ENCODE measurements at regions not wholly inside any gene's neighbourhood (a gene's known extent, or its start where the extent isn't known, plus 50 kb on each side); places are given as distances from the start of the nearest gene placed in this dataset.
"Not testable (repeated sequence)": the region's sequence is repeated elsewhere in the genome, so short reads cannot be mapped to it uniquely, and the experiment has no call there.

DNA sequence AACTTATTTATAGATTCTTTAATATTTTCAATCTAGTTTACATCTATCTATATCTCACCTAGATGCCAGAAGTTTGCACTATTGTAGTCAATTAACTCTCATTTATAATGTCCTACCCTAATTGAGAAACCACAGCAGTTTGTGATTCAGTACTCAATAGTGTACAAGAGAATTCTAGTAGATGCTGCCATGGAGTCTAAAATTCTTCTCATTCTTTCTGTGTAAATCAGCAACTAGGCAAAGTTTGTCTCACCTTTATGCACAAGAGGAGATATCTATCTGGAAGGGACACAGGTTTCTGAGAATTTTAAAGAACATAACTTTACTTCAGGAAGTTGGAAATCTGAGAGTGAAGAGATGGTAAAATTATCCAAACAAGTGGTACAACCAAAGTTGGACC, 173.0 kb upstream of the FBXL7 start:
- Mint-ChIP-seq H3K4me3 (no peak overlapping the region), H3K9me3 (no peaks in the 10 kb centered on the region), H3K4me1 (no peaks in the 10 kb centered on the region), H3K27ac (no peak overlapping the region), H3K27me3 (no peaks in the 10 kb centered on the region)
- DNase-seq (no peak), ATAC-seq (no peak)

DNA sequence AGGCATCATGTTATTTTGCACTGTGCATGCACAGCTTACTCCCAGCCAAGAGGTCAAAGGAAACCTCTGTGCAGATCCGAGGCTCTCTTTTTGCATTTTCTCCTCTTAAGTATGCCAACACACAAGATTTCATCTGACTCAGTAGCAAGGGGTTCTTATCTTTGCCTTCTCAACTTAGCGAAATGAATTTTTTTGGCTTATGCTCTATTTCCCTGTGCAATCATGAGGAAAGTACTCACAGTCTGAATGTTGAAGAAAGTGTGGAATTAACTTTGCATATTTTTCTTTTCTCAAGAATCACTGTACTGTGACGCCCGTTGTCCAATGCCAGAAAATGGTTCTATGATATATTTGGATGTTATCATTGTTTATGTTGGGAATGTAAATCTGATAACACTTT, 173.5 kb upstream of the FBXL7 start:
- DNase-seq (no peak), ATAC-seq (no peak)
- Mint-ChIP-seq H3K4me3 (no peak overlapping the region), H3K27me3 (no peaks in the 10 kb centered on the region), H3K9me3 (no peaks in the 10 kb centered on the region), H3K27ac (no peak overlapping the region), H3K4me1 (no peaks in the 10 kb centered on the region)

DNA sequence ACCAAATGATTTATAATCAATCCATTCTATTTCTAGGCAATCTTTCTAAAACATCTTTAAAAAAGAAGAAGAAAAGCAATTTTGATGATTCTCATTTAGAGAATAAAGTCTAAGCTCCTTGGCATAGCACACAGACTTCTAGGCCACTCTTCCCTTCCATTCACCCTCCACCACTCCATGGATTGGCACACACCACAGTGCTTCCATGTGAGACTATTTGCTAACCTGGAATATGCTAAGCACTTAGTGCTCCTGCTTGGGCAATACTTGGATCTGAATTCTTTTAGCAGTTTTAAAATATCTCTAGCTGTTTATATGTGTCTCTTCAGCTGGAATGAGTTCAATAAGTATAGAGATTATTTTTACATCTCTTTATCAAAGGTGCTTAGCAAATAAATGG, 177.6 kb upstream of the FBXL7 start:
- H3K4me1 Mint-ChIP-seq: no peaks in the 10 kb centered on the region
- H3K27ac Mint-ChIP-seq: no peak overlapping the region
- ATAC-seq (no peak), DNase-seq (no peak)
- H3K27me3 Mint-ChIP-seq: no peaks in the 10 kb centered on the region
- no peaks in the 10 kb centered on the region for H3K9me3 Mint-ChIP-seq
- no peak overlapping the region for H3K4me3 Mint-ChIP-seq

DNA sequence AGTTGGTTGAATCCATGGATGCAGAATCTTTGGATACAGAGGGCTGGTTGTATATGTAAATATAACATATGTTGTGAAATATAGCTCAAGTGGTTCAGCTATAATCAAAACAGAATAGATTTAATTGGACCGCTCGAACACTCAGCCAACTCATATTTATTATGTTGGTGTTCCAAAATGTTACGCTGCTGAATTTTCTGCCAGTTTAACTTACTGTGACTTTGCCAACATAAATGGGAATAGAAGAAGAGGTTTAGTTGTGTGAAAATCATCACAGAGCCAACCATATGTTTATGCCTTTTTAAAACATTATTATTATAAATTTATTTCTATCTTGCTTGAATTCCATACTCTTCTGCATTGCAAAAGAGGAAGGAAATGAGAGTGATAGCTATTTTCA, 178.2 kb upstream of the FBXL7 start:
- H3K27me3 Mint-ChIP-seq: no peaks in the 10 kb centered on the region
- peaks cover 0 to 2% of the 10 kb centered on the region in 2 donors for H3K9me3 Mint-ChIP-seq
- no peak overlapping the region for H3K4me3 Mint-ChIP-seq
- no peak overlapping the region for H3K27ac Mint-ChIP-seq
- DNase-seq (no peak), ATAC-seq (no peak)
- H3K4me1 Mint-ChIP-seq: no peaks in the 10 kb centered on the region

DNA sequence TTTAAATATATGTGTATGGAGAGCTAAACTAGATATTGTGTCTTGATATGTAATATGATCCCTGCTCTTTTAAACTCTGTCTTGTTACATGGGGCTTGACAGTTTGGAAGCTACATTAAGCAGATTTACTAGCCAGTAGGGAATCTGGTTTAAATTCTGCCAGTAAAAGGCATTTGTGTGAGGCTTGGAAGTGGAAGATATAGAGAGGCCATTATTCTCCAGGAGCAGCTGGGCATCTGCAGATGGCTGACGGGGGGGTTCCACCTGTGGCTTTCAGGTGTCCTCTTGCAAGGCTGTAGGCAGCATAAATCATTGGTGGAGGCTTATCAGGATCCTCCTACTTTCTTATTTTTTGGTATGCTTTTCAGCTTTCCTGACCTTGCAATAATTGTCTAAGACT, 179.1 kb upstream of the FBXL7 start:
- DNase-seq: no peak

DNA sequence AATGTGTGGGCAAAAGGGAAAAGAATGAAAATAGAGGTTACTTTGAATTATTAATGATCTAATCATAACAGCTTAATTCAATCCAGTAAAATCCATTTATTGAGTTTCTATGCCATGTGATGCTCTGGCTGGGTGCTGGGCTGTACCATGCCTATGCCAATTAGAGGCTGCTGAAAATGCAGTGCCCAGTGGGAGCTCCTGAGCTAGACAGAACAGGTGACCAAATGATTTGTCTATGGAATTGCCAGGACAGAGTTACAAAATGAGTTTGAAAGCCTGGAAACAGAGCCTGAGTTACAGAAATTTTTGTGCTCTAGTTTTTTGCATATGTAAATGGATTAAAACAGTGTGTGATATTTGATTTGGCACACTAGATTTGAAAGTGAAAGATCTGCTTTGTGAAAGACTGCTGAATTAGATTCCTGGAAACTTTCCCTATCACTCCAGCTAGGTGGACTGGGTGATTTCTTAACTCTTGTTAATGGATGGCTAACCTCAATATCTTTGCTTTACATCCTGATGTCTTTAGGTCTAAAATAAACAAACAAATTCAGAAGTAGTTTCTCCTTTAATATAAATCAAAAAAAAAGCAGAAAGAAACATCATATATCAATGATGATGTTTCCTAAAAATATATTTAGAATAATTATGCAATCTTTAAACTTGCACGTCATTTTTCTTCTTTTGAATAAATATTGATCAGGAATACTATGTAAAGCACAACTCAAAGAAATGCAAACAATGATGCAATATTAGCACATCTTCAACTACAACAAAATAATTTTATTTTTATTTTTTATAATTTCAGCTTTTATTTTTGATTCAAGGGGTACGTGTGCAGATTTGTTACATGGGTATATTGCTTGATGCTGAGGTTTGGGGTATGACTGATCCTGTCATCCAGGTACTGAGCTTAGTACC, 194.8 kb upstream of the FBXL7 start:
- Mint-ChIP-seq H3K9me3 (peaks cover 15 to 19% of the 10 kb centered on the region in 2 donors), H3K4me3 (no peak overlapping the region), H3K27me3 (no peaks in the 10 kb centered on the region), H3K4me1 (no peaks in the 10 kb centered on the region), H3K27ac (no peak overlapping the region)
- no peak for ATAC-seq
- DNase-seq: no peak

More for the DNA sequence above, 179.1 kb upstream of the FBXL7 start:
- Mint-ChIP-seq H3K4me3 (no peak overlapping the region), H3K4me1 (no peaks in the 10 kb centered on the region), H3K27ac (peak overlapping the region in 1 of 2 donors; percentile 85), H3K9me3 (peaks cover 0 to 6% of the 10 kb centered on the region in 2 donors), H3K27me3 (no peaks in the 10 kb centered on the region)
- no peak for ATAC-seq

DNA sequence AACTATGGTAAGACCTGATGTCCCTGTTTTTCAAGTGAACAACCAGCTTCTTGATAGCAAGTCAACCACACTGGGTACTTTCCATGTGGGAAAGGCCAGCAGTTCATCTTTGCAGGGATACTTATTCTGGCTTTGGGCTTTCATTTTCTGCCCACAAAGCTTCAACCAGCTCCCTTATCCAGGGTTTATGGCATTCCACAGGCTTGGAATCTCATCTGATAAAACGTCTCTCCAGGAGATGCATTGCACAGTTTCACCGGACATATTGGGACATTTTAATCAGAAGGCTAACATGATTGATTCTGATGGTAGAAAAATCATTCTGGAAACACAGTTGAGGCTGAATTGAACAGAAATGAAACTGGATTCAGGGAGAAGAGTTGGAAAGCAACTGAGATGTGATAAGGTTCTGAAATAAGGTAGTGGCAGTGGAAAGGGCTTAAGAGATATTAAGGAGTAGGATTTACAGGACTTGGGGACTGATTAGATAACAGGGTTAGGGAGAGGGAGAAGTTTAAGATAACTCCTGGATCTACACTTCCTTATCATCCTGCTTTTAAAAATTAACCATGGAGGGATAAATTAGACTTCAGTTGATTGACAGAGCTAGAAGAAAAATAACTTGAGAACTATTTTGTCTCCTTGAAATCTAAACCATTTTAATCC, 195.8 kb upstream of the FBXL7 start:
- ATAC-seq: no peak
- no peak for DNase-seq
- Mint-ChIP-seq H3K27me3 (no peaks in the 10 kb centered on the region), H3K4me1 (no peaks in the 10 kb centered on the region), H3K27ac (no peak overlapping the region), H3K4me3 (no peak overlapping the region), H3K9me3 (peaks cover 21 to 24% of the 10 kb centered on the region in 2 donors)

DNA sequence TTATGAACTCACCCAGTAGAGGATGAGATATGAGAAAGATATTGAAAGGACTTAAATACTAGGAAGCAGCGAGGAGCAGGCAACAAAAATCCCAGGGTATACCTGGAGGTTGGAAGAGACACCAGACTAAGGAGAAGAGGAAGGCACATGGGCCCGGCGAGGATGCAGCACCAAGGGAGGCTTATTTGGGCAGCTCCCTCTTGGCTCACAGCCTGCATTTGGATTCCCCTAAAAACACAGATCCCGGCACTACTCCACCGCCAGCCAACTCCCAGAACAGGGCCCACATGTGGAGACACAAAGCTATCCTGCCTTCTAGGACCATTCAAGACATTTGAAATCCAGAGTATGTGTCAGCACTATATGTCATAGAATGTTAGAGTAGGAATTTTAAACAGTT, 199.8 kb upstream of the FBXL7 start:
- Mint-ChIP-seq H3K4me3 (no peak overlapping the region), H3K27ac (no peak overlapping the region), H3K4me1 (no peaks in the 10 kb centered on the region), H3K9me3 (peaks cover 8 to 14% of the 10 kb centered on the region in 2 donors), H3K27me3 (no peaks in the 10 kb centered on the region)
- DNase-seq: no peak
- no peak for ATAC-seq

DNA sequence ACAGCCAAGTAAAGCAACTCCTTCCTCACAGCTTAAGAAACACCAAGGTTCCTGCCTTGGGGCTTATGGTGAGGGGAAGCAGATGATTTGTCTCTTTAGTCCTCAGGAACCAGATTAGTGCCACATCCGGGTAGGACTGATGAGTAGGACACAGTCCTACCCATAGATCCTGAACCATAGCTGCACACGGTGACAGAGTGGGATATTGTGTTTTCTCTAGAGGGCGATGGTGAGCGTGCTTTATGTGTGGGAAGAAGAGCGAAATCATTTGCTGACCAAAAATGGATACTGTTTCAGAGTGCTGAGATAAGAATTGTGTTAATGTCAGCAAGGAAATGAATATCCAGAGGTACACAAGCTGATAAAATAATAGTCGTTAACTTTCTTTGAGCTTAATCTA, 209.0 kb upstream of the FBXL7 start:
- Mint-ChIP-seq H3K27me3 (no peaks in the 10 kb centered on the region), H3K9me3 (peaks cover 8 to 25% of the 10 kb centered on the region in 2 donors), H3K27ac (no peak overlapping the region), H3K4me1 (no peaks in the 10 kb centered on the region), H3K4me3 (no peak overlapping the region)
- ATAC-seq: no peak
- DNase-seq: no peak

DNA sequence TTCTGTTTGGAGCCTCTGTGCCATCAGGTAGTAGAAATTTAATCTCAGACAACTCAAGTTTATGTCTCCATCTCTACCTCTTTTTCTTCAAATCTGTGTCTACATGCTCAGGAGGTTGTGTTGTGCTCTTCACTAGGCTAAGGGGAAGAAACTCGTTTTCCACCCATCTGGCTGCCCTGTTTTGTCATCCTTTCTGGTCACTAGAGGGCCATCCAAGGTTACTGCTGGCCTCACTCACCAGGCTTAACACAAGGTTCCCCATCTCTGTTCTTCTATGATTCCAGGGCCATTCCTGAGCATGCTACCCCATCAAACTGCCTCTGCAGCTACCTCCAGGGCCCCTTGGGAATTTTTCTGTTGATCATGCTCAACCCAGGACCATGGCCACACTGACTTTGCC, 213.3 kb upstream of the FBXL7 start:
- Mint-ChIP-seq H3K4me1 (no peaks in the 10 kb centered on the region), H3K27me3 (no peaks in the 10 kb centered on the region), H3K9me3 (peaks cover 0 to 39% of the 10 kb centered on the region in 2 donors)

DNA sequence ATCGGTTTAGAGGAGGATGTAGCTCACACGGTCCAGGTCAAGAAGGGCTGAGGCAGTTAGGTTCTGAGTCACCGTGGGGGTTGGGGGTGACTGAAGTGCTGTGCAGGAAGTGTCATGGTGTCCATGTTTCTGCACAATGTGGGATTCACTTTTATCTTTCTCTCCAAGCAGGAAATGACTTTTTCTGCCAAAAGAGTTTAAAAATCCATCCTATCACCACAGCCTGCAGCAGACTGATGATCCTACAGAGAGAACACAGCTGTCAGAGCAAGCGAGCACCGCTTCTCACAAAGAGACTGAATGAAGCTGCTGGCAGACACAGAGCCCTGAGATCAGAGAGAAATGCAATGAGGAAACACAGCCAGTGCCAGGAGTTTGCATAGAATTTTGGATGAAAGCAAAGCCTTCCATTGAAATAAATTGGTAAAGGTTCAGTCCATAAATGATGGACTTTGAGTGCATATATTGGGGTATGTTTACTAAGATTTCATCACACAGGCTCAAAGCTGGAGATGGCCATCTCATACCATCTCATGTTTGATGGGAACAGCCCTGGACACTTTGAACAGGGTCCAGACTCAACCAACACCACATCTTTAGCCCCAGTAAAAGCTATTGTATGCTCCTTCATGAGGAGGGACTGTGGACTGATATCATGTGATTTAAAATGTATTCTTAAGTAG, 213.9 kb upstream of the FBXL7 start:
- Mint-ChIP-seq H3K4me1 (no peaks in the 10 kb centered on the region), H3K27ac (no peak overlapping the region), H3K4me3 (no peak overlapping the region), H3K9me3 (peaks cover 0 to 37% of the 10 kb centered on the region in 2 donors), H3K27me3 (no peaks in the 10 kb centered on the region)
- ATAC-seq: no peak
- DNase-seq: no peak

More for the DNA sequence above, 213.3 kb upstream of the FBXL7 start:
- H3K27ac Mint-ChIP-seq: no peak overlapping the region
- H3K4me3 Mint-ChIP-seq: no peak overlapping the region
- ATAC-seq (no peak), DNase-seq (no peak)

DNA sequence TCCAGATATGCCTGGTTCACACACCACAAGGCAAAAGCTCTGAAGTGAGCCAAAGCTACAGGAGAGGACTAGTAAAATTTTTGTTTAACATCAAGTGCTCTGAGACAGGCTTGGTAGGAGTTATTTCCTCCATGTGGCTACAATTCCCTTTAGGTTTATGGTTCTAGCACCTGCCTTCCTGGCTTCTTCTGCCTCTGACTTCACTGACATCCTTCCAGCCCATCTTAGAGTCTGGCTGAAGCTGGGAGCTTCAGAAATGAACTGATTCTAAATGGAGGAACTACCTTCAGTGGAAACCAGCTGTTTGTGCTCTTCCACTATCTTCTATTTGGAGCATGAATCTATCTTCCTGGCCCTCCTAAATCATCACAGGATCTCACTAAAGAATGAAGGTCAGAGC, 215.3 kb upstream of the FBXL7 start:
- Mint-ChIP-seq H3K27me3 (no peaks in the 10 kb centered on the region), H3K27ac (no peak overlapping the region), H3K4me3 (no peak overlapping the region), H3K4me1 (no peaks in the 10 kb centered on the region), H3K9me3 (peaks cover 9 to 43% of the 10 kb centered on the region in 2 donors)
- no peak for ATAC-seq
- DNase-seq: no peak

DNA sequence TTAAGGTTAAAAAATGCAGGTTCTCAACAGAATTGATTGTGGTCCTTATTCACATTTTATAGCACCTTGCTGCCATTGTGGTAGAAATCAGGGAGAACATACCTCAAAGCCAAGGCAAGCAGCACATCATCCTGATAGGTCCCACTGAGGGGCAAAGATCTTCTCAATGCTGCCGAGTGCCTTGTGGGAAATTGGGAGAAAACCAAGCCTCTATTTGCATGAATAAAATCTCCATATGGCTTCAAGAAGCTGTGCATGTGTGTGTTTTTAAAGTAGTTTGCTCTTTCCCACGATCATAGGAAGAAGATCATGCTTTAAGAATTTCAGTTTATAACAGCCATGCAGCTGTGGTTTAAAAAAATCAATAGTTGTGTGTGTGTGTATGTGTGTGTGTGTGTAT, 216.9 kb upstream of the FBXL7 start:
- Mint-ChIP-seq H3K4me1 (no peaks in the 10 kb centered on the region), H3K27me3 (no peaks in the 10 kb centered on the region), H3K4me3 (no peak overlapping the region), H3K9me3 (peaks cover 13 to 52% of the 10 kb centered on the region in 2 donors), H3K27ac (no peak overlapping the region)
- ATAC-seq (no peak), DNase-seq (no peak)

DNA sequence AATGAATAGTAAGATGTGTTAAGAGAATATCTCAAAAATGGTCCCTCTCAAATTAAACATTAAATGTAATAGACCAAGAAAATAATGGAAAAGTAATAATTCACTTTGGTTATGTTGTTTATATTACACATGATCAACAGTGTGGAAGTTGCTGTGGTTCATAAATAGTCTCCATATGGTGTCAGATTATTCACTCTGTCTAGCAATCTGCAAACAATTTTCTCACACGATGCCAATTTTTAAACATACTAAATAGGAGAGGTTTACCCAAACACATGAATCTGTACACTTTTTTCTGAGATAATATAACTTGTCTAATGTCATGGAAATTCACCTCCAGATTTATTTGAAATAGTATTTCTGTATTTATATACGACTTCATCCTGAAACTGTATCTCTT, 217.4 kb upstream of the FBXL7 start:
- no peaks in the 10 kb centered on the region for H3K4me1 Mint-ChIP-seq
- no peak overlapping the region for H3K27ac Mint-ChIP-seq
- peaks cover 13 to 52% of the 10 kb centered on the region in 2 donors for H3K9me3 Mint-ChIP-seq
- no peaks in the 10 kb centered on the region for H3K27me3 Mint-ChIP-seq
- DNase-seq: no peak
- ATAC-seq: no peak
- H3K4me3 Mint-ChIP-seq: no peak overlapping the region

DNA sequence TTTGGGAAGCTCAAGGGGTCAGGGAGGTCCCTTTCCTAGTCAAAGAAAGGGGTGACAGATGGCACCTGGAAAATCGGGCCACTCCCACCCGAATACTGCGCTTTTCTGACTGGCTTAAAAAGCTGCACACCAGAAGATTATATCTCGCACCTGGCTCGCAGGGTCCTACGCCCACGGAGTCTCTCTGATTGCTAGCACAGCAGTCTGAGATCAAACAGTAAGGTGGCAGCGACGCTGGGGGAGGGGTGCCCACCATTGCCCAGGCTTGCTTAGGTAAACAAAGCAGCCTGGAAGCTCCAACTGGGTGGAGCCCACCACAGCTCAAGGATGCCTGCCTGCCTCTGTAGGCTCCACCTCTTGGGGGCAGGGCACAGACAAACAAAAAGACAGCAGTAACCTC, 228.4 kb upstream of the FBXL7 start:
- not testable (repeated sequence) for H3K4me1 Mint-ChIP-seq, H3K4me3 Mint-ChIP-seq, H3K27me3 Mint-ChIP-seq, DNase-seq, H3K27ac Mint-ChIP-seq, ATAC-seq
- H3K9me3 Mint-ChIP-seq: peaks cover 11 to 12% of the 10 kb centered on the region in 2 donors

DNA sequence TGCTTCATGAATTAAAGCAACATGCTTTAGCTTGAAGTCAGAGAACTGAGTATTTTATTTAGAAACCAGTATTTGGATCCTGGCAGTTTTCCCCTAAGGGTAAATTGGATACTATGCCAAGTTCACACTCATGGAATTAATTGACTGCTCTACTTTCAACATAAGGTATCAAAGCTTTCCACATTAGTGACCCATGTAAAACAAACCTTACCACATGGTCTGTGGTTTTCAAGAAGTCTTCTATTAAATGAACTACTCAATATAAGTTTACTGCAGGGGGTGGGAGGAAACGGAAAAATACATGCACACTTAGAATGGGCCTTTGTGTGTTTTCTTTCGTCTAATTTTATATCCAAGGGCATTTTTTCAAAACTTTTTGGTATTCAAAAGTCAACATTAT, 232.0 kb upstream of the FBXL7 start:
- no peak for ATAC-seq
- DNase-seq: no peak
- Mint-ChIP-seq H3K9me3 (peaks cover 12 to 14% of the 10 kb centered on the region in 2 donors), H3K4me1 (no peaks in the 10 kb centered on the region), H3K27ac (no peak overlapping the region), H3K4me3 (no peak overlapping the region), H3K27me3 (no peaks in the 10 kb centered on the region)

All from stimulated activated naive CD8-positive, alpha-beta T cell treated with anti-CD3 and anti-CD28 coated beads, Interleukin-15, amount 100 ng/mL, for 72 hours (primary cell).